Kidney epithelial cell (primary cell): ENCODE measurements at regions not wholly inside any gene's neighbourhood (a gene's known extent, or its start where the extent isn't known, plus 50 kb on each side); places are given as distances from the start of the nearest gene placed in this dataset.

Experiments used
- DNase-seq: peaks from one replicate; pipeline ENCODE4 v3.0.0-alpha.2; 2010; ENCODE audit warnings: low read depth
- H3K27me3 ChIP-seq: 2 replicates; pipeline ENCODE4 v1.6.0; 2011; ENCODE audit warnings: low read length; ENCODE audit not compliant: control insufficient read depth, insufficient read depth
- H3K36me3 ChIP-seq: 2 replicates; pipeline ENCODE4 v1.5.1; 2011; ENCODE audit warnings: low read length; ENCODE audit not compliant: control insufficient read depth, insufficient read depth
- H3K4me3 ChIP-seq: 2 replicates; pipeline ENCODE4 v1.5.1; 2011; ENCODE audit warnings: low read depth, mild to moderate bottlenecking, control low read depth, low read length
- CTCF ChIP-seq: IDR thresholded peaks from 2 replicates; pipeline ENCODE4 v1.5.1; 2011; ENCODE audit warnings: mild to moderate bottlenecking, moderate library complexity, low read length, control low read depth, inconsistent platforms; ENCODE audit not compliant: insufficient read depth, poor library complexity, severe bottlenecking

GRCh38 chr5:91910655-91911054 lies 527.5 kb upstream of the ARRDC3 start:
- H3K4me3 ChIP-seq = no peak overlapping the region
- H3K36me3 ChIP-seq = no peaks in the 10 kb centered on the region
- no peaks in the 10 kb centered on the region for H3K27me3 ChIP-seq
- TF ChIP-seq CTCF = no peak
- no peak for DNase-seq

- TF ChIP-seq CTCF = no peak
- Histone ChIP-seq H3K36me3 (no peaks in the 10 kb centered on the region), H3K4me3 (no peak overlapping the region), H3K27me3 (no peaks in the 10 kb centered on the region)
- DNase-seq = no peak
Observed at GRCh38 chr5:91910247-91910646, 527.1 kb upstream of the ARRDC3 start.

- TF ChIP-seq CTCF = no peak
- Histone ChIP-seq H3K27me3 (no peaks in the 10 kb centered on the region), H3K4me3 (no peak overlapping the region), H3K36me3 (no peaks in the 10 kb centered on the region)
- DNase-seq = no peak
Observed at GRCh38 chr5:91906494-91906893, 523.4 kb upstream of the ARRDC3 start.

- Histone ChIP-seq H3K36me3 (no peaks in the 10 kb centered on the region), H3K4me3 (no peak overlapping the region), H3K27me3 (no peaks in the 10 kb centered on the region)
- DNase-seq = no peak
- TF ChIP-seq CTCF = no peak
Observed at GRCh38 chr5:91906027-91906426, 522.9 kb upstream of the ARRDC3 start.

GRCh38 chr5:91898898-91899297 lies 515.8 kb upstream of the ARRDC3 start:
- no peak for TF ChIP-seq CTCF
- no peak overlapping the region for H3K4me3 ChIP-seq
- no peaks in the 10 kb centered on the region for H3K36me3 ChIP-seq
- DNase-seq = no peak
- no peaks in the 10 kb centered on the region for H3K27me3 ChIP-seq

- Histone ChIP-seq H3K27me3 (no peaks in the 10 kb centered on the region), H3K4me3 (no peak overlapping the region), H3K36me3 (no peaks in the 10 kb centered on the region)
- no peak for DNase-seq
- no peak for TF ChIP-seq CTCF
Observed at GRCh38 chr5:91898019-91898418, 514.9 kb upstream of the ARRDC3 start.
